PC-3 (cell line): ENCODE measurements at regions not wholly inside any gene's neighbourhood (a gene's known extent, or its start where the extent isn't known, plus 50 kb on each side); places are given as distances from the start of the nearest gene placed in this dataset.

Experiments used
- ATAC-seq: fragments of 200-7000 bp; cut with Tn5 transposase; 2 replicates; pipeline ENCODE4 v1.9.1; 2020; ENCODE audit warnings: mild to moderate bottlenecking, moderate library complexity
- BruUV-seq: library from RNA; stranded (reverse); fragments of 400-500 nt; replicated peaks from 2 replicates; lab custom pipeline; 2021; lab: Mats Ljungman, UMichigan
- CTCF ChIA-PET: fragments of 300-600 bp; sonication (Branson Sonifier 250); formaldehyde crosslinking; loops from one replicate; lab custom pipeline; 2022; ENCODE audit warnings: antibody characterized with exemption; lab: Charles Lee
- POLR2A ChIA-PET: fragments of 300-600 bp; sonication (Branson Sonifier 250); formaldehyde crosslinking; loops from one replicate; lab custom pipeline; 2022; ENCODE audit warnings: antibody characterized with exemption; ENCODE audit not compliant: unreplicated experiment; lab: Charles Lee
- DNase-seq: peaks from one replicate; pipeline ENCODE4 v3.0.0-alpha.2; 2015
- H2AFZ ChIP-seq: fragments of 300-600 bp; sonication (generic); 2 replicates; pipeline ENCODE4 v1.6.0; 2016; ENCODE audit warnings: antibody characterized with exemption, low read length
- H3F3A ChIP-seq: fragments of 300-600 bp; sonication (generic); one replicate; pipeline ENCODE4 v1.6.0; 2017; ENCODE audit warnings: antibody characterized with exemption, low read length, control low read depth, mild to moderate bottlenecking; ENCODE audit not compliant: unreplicated experiment
- H3K27ac ChIP-seq: fragments of 300-600 bp; sonication (generic); 2 replicates; pipeline ENCODE4 v1.5.1; 2016; ENCODE audit warnings: mild to moderate bottlenecking, low read length
- H3K27me3 ChIP-seq: fragments of 300-600 bp; sonication (generic); 2 replicates; pipeline ENCODE4 v1.6.1; 2016; ENCODE audit warnings: low read length, mixed read lengths
- H3K36me3 ChIP-seq: fragments of 300-600 bp; sonication (generic); 2 replicates; pipeline ENCODE4 v1.6.1; 2016; ENCODE audit warnings: low read depth, mixed run types, low read length, mixed read lengths
- H3K4me1 ChIP-seq: fragments of 300-600 bp; sonication (generic); 2 replicates; pipeline ENCODE4 v1.5.1; 2016; ENCODE audit warnings: low read length; ENCODE audit not compliant: insufficient read depth
- H3K4me2 ChIP-seq: fragments of 300-600 bp; sonication (generic); 2 replicates; pipeline ENCODE4 v1.6.0; 2016; ENCODE audit warnings: low read length
- H3K4me3 ChIP-seq: fragments of 300-600 bp; sonication (generic); 2 replicates; pipeline ENCODE4 v1.5.1; 2016; ENCODE audit warnings: mild to moderate bottlenecking, low read length, mixed read lengths
- H3K79me2 ChIP-seq: fragments of 300-600 bp; sonication (generic); 2 replicates; pipeline ENCODE4 v1.6.1; 2017; ENCODE audit warnings: low read length, mixed read lengths
- H3K9ac ChIP-seq: fragments of 300-600 bp; sonication (generic); 2 replicates; pipeline ENCODE4 v1.6.0; 2016; ENCODE audit warnings: mild to moderate bottlenecking, low read length
- H3K9me2 ChIP-seq: fragments of 300-600 bp; sonication (generic); replicated peaks from 2 replicates; pipeline ENCODE4 v1.6.1; 2016; ENCODE audit warnings: mixed run types, low read length, mixed read lengths
- H3K9me3 ChIP-seq: fragments of 300-600 bp; sonication (generic); 2 replicates; pipeline ENCODE4 v1.6.1; 2016; ENCODE audit warnings: low read length, mixed read lengths
- H4K20me1 ChIP-seq: fragments of 300-600 bp; sonication (generic); 2 replicates; pipeline ENCODE4 v1.6.1; 2016; ENCODE audit warnings: low read length, mixed read lengths
- CTCF ChIP-seq: fragments of 300-600 bp; sonication (generic); conservative IDR thresholded peaks from 2 replicates; pipeline ENCODE4 v1.5.1; 2017; ENCODE audit warnings: antibody characterized with exemption, low read depth, mild to moderate bottlenecking, low read length
- EZH2 ChIP-seq: fragments of 300-600 bp; sonication (generic); IDR thresholded peaks from one replicate; pipeline ENCODE4 v1.6.1; 2017; ENCODE audit warnings: antibody characterized with exemption, mild to moderate bottlenecking, low read length; ENCODE audit not compliant: unreplicated experiment
- EZH2phosphoT487 ChIP-seq: fragments of 300-600 bp; sonication (generic); IDR thresholded peaks from 2 replicates; pipeline ENCODE4 v1.6.1; 2018; ENCODE audit warnings: mild to moderate bottlenecking, antibody characterized with exemption, low read length, borderline replicate concordance
- intact Hi-C: fragments of 100-400 bp; cut with micrococcal nuclease; formaldehyde crosslinking; loops from 2 replicates; pipeline ENCODE4 v1.9.0; 2023

GRCh38 chr14:62187265-62187664, 425.0 kb downstream of the SNAPC1 start:
- Histone ChIP-seq H3K4me1 (no peaks in the 10 kb centered on the region), H3K79me2 (no peaks in the 10 kb centered on the region), H2AFZ (no peak overlapping the region), H3F3A (no peaks in the 10 kb centered on the region), H4K20me1 (no peaks in the 10 kb centered on the region), H3K4me2 (no peak overlapping the region), H3K9ac (no peak overlapping the region), H3K27ac (no peak overlapping the region), H3K9me3 (no peaks in the 10 kb centered on the region), H3K4me3 (no peak overlapping the region), H3K9me2 (no peaks in the 10 kb centered on the region), H3K27me3 (peaks cover 82% of the 10 kb centered on the region), H3K36me3 (no peaks in the 10 kb centered on the region)
- ChIA-PET POLR2A (no interaction called here), CTCF (no interaction called here)
- intact Hi-C loops, result no loop called here
- DNase-seq, result no peak
- TF ChIP-seq EZH2 (no peak), EZH2phosphoT487 (no peak), CTCF (no peak)
- ATAC-seq, result no peak
- BruUV-seq, result no TSS peak

GRCh38 chr14:62189698-62190097, 427.5 kb downstream of the SNAPC1 start:
- intact Hi-C loops, result no loop called here
- ATAC-seq (peak; percentile 78), DNase-seq (peak; percentile 73)
- Histone ChIP-seq H3K27ac (no peak overlapping the region), H2AFZ (no peak overlapping the region), H3K4me1 (no peaks in the 10 kb centered on the region), H3K27me3 (peaks cover 65% of the 10 kb centered on the region), H3K4me2 (no peak overlapping the region), H3K9ac (no peak overlapping the region), H3K9me2 (no peaks in the 10 kb centered on the region), H3K36me3 (no peaks in the 10 kb centered on the region), H3F3A (no peaks in the 10 kb centered on the region), H3K79me2 (no peaks in the 10 kb centered on the region), H3K4me3 (no peak overlapping the region), H3K9me3 (no peaks in the 10 kb centered on the region), H4K20me1 (no peaks in the 10 kb centered on the region)
- BruUV-seq, result no TSS peak
- ChIA-PET CTCF (interaction anchor here (0.5 kb wide), 1 partner anchor 851 kb away, joined by 4 read pairs; no protein-coding TSS in a partner anchor), POLR2A (no interaction called here)
- TF ChIP-seq EZH2 (no peak), CTCF (no peak), EZH2phosphoT487 (no peak)

- H3K9me2 ChIP-seq, result no peaks in the 10 kb centered on the region
- TF ChIP-seq CTCF (no peak), EZH2phosphoT487 (no peak), EZH2 (no peak)
- peaks cover 10% of the 10 kb centered on the region for H3K4me1 ChIP-seq
- no peak overlapping the region for H3K4me3 ChIP-seq
- no peak overlapping the region for H3K4me2 ChIP-seq
- ChIA-PET POLR2A (no interaction called here), CTCF (no interaction called here)
- no TSS peak for BruUV-seq
- peak; percentile 6 for DNase-seq
- H4K20me1 ChIP-seq, result no peaks in the 10 kb centered on the region
- H3K79me2 ChIP-seq, result no peaks in the 10 kb centered on the region
- H3K9ac ChIP-seq, result no peak overlapping the region
- no peak overlapping the region for H3K27ac ChIP-seq
- no peaks in the 10 kb centered on the region for H3K36me3 ChIP-seq
- no peak for ATAC-seq
- no peaks in the 10 kb centered on the region for H3F3A ChIP-seq
- no peaks in the 10 kb centered on the region for H3K27me3 ChIP-seq
- no peaks in the 10 kb centered on the region for H3K9me3 ChIP-seq
- intact Hi-C loops, result no loop called here
- no peak overlapping the region for H2AFZ ChIP-seq
These were observed 444.2 kb downstream of the SNAPC1 start for GRCh38 chr14:62206456-62206855.
